AG20443 (cell line): ENCODE measurements at regions not wholly inside any gene's neighbourhood (a gene's known extent, or its start where the extent isn't known, plus 50 kb on each side); places are given as distances from the start of the nearest gene placed in this dataset.

Source experiments
- DNase-seq: peaks from one replicate; pipeline ENCODE4 v3.0.0; 2012; ENCODE audit warnings: low spot score, mixed read lengths

GRCh38 chr5:63726496-63726895, 235.7 kb downstream of the HTR1A start:
- DNase-seq: no peak

GRCh38 chr5:63719147-63719546, 243.1 kb downstream of the HTR1A start:
- no peak for DNase-seq

GRCh38 chr5:63700241-63700640, 262.0 kb downstream of the HTR1A start:
- DNase-seq: no peak

GRCh38 chr5:63697811-63698210, 264.4 kb downstream of the HTR1A start:
- no peak for DNase-seq

- no peak for DNase-seq
These were observed 271.7 kb downstream of the HTR1A start for GRCh38 chr5:63690546-63690945.

- no peak for DNase-seq
These were observed 274.3 kb downstream of the HTR1A start for GRCh38 chr5:63687854-63688516.

- no peak for DNase-seq
These were observed 275.3 kb downstream of the HTR1A start for GRCh38 chr5:63686938-63687337.

GRCh38 chr5:63686181-63686580, 276.1 kb downstream of the HTR1A start:
- DNase-seq: no peak

- no peak for DNase-seq
These were observed 276.8 kb downstream of the HTR1A start for GRCh38 chr5:63685454-63685853.

- no peak for DNase-seq
These were observed 287.4 kb downstream of the HTR1A start for GRCh38 chr5:63674881-63675280.

GRCh38 chr5:63655043-63655442, 307.2 kb downstream of the HTR1A start:
- no peak for DNase-seq

- DNase-seq: no peak
These were observed 311.7 kb downstream of the HTR1A start for GRCh38 chr5:63650581-63650980.

GRCh38 chr5:63648376-63648775, 313.9 kb downstream of the HTR1A start:
- DNase-seq: no peak

GRCh38 chr5:63629951-63630630, 332.2 kb downstream of the HTR1A start:
- DNase-seq: no peak

GRCh38 chr5:63613442-63613841, 348.8 kb downstream of the HTR1A start:
- DNase-seq: no peak

- no peak for DNase-seq
These were observed 358.2 kb downstream of the HTR1A start for GRCh38 chr5:63603996-63604395.

GRCh38 chr5:63602971-63603370, 359.3 kb downstream of the HTR1A start:
- DNase-seq: no peak

GRCh38 chr5:63596254-63596653, 366.0 kb downstream of the HTR1A start:
- no peak for DNase-seq

- no peak for DNase-seq
These were observed 388.9 kb downstream of the HTR1A start for GRCh38 chr5:63573380-63573779.

- no peak for DNase-seq
These were observed 389.5 kb downstream of the HTR1A start for GRCh38 chr5:63572740-63573139.

- DNase-seq: no peak
These were observed 391.5 kb downstream of the HTR1A start for GRCh38 chr5:63570752-63571151.

GRCh38 chr5:63564789-63565188, 397.5 kb downstream of the HTR1A start:
- DNase-seq: no peak

GRCh38 chr5:63563008-63563917, 399.0 kb downstream of the HTR1A start:
- no peak for DNase-seq
